ENCODE measurements at regions not wholly inside any gene's neighbourhood (a gene's known extent, or its start where the extent isn't known, plus 50 kb on each side); places are given as distances from the start of the nearest gene placed in this dataset.
A peak's percentile ranks its signal among the peaks of the same experiment; 100 is the strongest.
"Not testable (repeated sequence)": the region's sequence is repeated elsewhere in the genome, so short reads cannot be mapped to it uniquely, and the experiment has no call there.

DNA sequence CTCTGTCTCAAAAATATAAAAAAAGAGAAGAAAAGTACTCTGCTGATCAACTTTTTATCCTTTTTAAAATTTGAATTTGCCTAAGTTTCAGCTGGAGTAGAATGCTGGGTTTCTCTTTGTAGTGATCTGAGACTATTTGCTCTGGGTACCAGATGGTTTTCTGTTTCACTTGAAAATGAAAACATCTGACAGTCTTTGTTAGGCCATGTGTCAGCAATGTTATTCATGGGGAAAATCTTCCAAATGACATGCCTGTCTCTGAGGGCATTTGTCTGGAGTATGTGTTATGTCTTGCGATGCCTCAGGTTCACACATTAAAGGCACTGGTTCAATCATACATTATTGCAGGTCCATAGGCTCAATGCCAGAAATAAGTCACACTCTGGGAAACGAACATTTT lies 175.3 kb upstream of the TMEM229A start:
- no peak for FAIRE-seq

DNA sequence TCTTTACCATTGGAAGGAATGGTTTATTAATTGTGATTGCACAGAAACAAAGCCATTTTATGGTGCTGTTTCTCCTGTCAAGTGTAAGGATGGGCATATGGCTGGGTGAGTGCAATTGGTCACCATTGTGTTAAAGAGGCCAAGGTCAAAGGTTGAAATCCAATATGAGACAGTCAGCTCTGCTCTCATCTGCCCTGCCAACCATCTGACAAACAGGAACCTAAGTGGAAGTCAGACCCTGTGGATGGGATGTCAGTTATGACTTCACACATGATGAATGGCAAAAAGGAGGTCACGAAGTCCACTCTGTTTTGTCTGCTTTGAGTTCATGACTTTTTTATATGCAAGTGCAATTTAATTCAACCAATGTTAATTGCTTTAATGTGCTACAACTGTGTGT lies 172.7 kb upstream of the TMEM229A start:
- no peak for FAIRE-seq

DNA sequence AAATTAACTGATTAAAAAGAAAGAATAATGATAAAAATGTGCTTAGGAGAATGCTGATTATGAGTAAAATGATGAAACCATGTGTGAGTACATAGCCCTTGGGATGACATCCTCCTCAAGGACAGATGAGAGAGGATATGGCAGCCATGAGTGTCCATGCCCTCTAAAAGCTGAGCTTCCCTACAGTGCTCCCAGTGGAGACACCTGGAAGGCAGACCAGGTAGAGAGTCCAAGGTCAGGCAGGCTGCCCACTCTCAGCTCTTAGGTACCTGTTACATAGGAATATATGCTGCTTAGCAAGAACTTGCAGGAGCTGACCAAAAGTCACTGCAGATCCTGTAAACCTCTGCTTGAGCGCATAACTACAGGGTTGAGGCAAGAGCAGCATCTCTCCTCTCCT lies 169.7 kb upstream of the TMEM229A start:
- FAIRE-seq = no peak

DNA sequence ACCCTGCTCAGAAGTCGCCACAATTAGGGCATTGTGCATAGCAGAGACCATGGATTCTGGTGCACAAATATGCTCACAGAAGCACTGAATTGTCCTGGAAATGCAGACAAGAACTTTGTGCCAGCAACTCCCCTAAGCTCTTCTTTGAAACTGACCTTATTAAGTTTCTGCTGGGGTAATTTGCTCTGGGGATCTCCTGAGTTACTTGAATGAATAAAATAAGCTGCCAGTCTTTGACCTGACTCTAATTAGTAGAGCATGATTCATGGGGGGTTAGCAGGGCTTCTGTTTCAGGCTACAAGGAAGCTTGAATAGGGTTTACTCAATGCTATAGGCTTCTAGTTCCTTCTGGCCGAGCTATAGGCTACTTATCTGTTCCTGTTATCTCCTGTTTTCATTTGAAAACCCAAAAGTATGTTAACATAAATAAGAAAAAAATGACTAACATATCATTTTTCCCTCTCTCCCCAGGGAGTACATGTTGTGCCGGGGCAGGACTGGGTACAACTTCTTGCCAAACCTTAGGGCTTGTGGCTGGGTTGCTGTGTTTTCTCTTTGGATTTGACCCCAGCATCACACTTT lies 169.0 kb upstream of the TMEM229A start:
- FAIRE-seq = no peak

DNA sequence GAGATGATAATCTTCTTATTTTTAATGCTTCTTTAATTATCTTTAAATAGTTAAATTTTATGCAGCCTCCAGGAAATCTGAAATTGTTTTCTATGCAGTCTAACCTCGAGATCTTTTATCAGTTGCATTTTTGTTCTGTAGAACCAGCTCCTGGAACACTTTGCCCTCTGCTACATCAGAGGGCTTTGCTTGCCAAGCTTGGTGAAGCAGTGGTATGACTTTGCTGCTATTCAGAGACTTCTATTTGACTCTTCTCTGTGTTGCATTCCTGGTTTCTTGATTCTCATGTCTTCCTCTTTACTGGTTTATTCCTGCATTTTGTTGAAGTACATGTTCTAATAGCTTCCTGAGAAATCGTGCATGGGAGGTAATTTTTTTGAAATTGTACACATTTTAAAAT lies 163.7 kb upstream of the TMEM229A start:
- no peak for FAIRE-seq

DNA sequence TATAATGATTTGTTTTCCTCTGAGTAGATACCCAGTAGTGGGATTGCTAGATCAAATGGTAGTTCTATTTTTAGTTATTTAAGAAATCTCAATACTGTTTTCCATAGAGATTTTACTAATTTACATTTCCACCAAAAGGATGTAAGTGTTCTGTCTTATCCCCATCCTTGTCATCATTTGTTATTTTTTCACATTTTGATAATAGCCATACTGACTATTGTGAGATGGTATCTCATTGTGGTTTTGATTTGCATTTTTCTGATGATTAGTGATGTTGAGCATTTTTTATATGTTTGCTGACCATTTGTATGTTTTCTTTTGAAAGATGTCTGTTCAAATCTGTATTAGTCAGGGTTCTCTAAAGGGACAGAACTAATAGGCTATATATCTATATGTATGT lies 160.0 kb upstream of the TMEM229A start:
- no peak for FAIRE-seq

DNA sequence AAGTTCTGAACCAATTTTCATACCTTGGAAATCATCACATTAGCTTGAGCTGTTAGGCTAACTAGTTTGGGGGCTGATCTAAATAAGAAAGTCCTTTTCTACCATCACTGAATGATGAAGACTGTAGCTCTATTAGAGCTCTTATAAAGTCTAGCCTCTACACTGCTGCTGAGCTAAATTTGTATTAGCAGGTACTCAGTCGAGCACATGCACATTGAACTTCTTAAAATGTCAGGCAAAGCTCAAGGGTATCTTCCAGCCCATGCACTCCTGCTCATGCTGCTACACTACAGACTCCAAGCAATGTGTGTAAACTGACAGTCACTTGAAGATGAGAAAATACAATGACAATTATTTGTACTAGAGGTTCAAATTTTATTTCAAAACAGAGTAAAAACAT lies 158.8 kb upstream of the TMEM229A start:
- no peak for FAIRE-seq

DNA sequence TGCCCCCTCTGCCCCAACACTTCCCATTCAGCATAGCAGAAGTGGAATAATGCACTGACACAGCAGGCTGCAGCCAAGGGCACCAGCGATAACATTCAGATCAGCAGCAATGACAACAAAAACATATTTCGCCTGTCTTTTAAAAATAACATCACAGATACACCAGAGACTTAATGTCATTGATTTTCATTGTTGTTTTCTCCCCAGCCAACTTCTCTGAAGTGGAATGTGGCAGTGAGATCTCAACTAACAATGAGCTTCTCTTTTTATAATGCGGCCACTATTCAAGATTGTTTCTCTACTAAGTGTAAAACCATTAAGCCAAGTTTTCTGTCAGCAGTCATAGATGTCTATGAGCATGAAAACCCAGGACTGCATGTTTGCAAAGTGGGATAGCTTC lies 158.2 kb upstream of the TMEM229A start:
- no peak for FAIRE-seq

DNA sequence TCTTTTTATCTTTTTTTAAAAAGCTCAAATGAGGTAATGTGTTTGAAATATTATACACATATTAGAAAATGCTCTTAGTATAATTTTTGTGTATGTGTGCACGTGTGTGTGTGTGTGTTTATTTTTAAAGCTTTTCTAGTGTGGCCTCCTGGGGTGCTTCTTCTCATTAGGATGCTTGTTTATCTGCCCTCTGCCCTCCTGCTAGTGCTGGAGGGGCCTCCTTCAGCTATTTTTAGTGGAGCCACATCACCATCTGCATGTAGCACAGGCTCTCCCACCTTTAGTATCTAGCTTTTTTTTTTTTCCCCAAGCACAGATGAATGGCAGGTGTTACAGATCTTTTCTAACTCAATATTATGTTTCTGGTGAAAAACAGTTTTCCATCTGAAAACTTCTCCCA lies 155.7 kb upstream of the TMEM229A start:
- no peak for FAIRE-seq

DNA sequence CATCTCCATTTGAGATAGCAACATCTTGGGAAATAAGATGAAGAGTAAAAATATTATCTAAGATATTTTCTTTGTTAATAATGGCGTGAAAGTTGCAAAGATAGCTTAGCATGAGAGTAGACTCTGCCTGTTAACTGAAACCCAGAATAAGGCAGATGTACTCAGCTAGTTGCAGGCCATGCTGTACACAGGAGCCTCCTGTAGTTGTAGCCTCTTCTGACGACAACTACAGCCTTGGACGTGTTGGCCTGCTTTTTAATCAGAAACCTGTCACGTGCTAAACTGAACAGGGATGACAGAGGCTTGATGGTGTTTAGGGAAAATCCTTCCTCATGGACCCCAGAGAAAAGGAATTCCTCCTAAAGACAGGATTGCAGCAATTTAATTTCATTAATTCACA lies 155.1 kb upstream of the TMEM229A start:
- FAIRE-seq = no peak

DNA sequence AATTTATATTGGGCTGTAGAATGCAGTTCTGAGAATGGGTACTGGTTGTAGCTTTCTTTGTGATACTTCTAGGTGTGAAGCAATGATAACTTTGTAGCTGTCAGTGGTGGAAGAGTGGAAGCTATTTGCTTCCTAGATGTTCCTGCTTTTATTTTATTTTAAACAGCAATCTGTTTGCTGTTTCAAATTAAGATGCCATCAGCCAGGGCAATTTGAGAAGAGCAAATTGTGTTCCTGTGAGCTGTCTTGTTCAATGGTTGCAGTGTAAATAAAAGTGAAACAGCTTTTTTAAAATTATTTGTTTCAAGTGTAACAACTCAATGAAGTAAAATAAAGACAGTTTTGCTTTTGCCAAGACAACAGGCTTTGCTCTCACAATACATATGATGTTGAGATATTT lies 150.8 kb upstream of the TMEM229A start:
- no peak for FAIRE-seq

DNA sequence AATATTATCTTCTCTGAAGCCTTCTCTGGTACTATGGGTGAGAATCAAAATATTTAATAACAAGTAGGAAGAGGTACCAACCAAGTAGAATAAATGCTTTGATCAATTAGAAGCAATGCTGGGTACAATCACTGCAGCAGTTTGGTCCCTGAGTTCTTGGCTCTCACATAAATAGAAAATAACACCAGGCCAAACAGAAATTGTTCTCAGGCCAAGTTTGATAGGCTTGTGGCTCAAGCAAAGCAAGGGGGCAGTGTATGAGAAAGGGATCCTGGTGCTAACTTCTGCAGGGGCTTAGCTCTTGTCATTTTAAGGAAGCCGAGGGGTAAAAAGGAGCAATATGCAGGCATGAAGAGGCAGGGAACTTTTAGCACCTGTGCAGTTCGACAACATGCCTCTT lies 146.8 kb upstream of the TMEM229A start:
- FAIRE-seq = no peak

DNA sequence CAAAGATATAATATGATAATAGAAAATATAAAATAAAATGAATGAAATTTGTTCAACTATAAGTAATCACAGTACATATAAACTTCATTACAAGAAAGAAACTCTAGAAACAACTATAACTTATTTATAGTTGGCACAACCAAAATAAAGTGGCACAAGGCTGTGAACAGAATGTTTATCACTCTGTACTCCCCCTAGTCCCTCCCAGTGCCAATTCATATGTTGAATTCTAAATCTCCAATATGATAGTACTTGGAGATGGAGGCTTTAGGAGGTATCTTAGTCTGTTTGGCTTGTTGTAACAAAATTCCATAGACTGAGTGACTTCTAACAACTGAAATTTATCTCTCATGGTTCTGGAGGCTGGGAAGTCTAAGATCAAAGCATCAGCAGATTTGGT lies 145.0 kb upstream of the TMEM229A start:
- FAIRE-seq = no peak

DNA sequence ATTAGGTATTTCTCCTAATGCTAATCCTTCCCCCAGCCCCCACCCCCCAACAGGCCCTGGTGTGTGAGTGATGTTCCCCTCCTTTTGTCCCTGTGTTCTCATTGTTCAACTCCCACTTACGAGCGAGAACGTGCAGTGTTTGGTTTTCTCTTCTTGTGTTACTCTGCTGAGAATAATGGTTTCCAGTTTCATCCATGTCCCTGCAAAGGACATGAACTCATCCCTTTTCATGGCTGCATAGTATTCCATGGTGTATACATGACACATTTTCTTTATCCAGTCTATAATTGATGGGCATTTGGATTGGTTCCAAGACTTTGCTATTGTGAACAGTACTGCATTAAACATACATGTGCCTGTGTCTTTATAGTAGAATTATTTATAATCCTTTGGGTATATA lies 138.9 kb upstream of the TMEM229A start:
- not testable (repeated sequence) for FAIRE-seq

DNA sequence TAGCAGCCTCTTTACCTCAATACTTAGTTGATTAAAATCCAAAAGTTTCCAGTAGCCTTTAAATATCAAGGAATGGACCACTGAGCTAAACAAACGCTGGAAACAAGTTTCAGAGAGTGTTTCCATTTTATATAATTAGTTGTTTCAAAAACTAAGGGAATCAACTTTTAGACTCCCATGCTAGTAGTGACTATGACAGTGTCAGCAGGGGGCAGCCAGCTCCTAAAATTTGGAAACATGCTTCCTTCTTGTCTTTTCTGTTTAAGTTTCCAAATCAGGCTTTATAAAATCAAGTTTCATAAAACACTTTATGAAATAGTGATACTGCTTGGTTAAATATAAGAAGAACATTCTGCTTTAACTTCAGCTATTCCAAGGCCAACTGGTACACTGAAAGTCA lies 138.2 kb upstream of the TMEM229A start:
- no peak for FAIRE-seq

DNA sequence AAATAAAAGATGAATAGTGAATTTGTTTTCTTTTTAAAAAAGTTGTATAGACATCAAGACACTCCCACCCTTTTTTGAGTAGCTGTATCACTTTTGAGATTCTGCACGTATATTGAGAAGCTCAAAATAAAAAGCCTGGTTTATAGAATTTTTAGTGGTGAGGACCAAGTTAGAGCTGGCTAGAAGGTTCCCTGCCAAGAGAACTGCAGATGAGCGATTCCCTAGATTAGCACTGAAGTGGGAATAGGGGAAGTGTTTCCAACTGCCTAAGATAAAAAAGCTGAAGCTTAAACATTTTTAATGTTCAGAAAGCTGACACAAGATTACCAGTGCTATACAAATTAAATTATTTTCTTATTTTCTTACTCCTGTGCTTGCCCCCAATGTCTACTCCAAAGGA lies 135.7 kb upstream of the TMEM229A start:
- FAIRE-seq = no peak

DNA sequence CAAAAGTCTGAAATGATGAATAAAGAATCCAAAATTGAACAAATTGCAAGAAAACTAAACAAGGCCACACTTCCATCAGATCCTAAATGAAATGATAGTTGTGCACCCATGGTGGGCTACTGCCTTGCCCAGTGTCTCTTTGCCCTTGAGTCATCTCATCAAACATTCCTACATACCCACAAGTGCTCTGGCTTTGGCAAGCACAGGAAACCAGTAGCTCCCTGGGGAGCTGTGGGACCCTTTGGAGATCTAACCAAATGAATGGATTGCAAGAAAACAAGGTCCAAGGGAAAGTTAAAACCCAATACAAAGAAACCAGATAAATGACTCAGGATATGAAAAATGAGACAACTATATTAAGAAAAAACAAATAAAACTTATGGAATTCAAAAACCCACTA lies 129.8 kb upstream of the TMEM229A start:
- no peak for FAIRE-seq

DNA sequence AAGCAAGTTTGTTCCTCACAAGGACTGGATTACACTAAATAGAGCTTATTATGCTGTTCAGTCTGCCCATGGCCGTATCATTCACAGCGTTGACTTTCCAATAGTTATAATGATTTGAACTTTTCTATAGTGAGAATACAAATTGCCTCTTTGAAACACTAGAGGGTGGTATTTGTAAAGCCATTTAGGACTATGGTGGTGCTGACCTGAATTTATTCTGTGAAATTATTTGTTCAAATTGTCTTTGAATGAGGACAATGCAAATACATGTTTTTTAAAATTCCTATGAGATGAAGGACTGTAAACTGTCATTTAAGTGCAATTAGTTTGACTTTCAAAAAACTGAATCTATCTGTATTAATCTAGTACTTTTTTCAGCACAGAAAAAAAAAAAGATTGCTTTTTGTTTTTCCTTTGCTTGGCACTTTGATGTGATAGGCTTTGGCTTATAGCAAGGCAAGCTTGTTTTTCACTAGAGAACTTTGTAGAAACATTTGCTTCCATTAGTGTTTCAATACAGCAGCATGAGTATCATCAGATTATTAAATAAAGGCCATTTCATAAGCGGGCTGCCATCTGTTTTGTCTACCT lies 122.7 kb upstream of the TMEM229A start:
- peak; percentile 13 for FAIRE-seq

DNA sequence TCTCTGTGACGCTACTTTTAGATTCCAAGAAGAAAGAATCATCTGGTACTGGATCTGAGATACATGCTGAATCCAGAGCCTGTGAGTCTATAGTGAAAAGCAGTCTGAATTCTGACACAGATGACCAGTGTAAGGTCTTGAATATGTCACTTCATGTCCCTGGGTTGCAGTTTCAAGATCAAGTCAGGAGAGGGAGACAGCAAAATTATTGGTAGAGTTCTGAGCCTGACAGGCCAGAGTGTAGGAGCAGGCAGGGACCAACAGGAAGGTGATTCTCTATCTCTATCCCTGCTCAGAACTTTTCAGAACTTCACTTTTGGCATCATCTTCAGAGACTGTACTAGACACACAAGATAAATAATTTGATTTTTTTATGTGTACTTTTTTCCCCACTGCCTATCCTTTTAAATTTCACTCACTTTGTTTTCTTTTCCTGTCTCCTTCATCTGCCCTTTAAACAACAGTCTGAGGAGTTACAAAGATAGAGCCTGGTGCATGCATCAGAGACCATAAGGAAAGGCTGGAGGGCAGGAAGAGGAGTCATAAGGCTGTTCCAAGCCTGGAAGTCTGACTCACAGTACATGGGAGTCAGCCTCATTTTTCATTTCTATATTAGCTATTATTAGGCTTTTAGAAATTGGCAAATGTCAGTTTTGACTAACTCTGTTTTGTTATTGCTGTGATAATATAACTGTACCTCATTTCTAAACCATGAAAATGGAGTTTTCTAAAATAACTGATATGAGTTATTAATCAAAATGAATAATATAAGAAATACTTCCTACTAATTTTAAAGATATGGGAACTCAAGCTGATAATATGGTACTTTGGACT lies 120.2 kb upstream of the TMEM229A start:
- FAIRE-seq = no peak

DNA sequence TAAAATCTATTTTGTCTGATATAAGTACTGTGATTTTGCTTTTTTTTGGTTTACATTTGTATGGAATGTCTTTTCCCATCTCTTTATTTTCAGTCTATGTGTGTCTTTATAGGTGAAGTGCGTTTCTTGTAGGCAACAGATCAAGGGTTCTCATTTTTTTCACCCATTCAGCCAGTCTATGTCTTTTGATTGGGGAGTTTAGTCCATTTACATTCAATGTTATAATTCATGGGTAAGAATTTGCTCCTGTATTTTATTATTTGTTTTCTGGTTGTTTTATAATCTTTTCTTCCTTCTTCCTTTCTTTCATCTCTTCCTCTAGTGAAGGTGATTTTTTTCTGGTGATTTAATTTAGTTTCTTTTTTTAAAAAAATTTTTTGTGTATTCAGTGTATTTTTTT lies 104.8 kb upstream of the TMEM229A start:
- FAIRE-seq = no peak

DNA sequence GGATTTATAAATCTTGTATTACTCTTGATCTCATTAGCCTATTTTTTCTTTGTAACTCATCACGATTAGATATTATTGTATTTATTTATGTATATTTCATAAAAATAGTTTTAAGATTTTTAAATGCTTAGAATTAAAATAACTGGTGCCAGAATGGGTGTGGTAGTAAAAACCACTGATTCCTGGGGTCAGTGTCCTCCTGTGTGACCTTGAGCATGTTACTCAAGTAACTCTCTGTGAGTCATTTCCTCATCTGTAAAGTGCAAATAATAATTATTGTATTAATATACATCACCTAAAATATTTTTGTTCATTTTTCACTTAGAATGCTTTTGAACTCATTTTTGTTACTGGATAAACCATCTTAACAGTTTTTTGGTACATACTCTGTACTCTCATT lies 91.3 kb upstream of the TMEM229A start:
- FAIRE-seq = no peak

DNA sequence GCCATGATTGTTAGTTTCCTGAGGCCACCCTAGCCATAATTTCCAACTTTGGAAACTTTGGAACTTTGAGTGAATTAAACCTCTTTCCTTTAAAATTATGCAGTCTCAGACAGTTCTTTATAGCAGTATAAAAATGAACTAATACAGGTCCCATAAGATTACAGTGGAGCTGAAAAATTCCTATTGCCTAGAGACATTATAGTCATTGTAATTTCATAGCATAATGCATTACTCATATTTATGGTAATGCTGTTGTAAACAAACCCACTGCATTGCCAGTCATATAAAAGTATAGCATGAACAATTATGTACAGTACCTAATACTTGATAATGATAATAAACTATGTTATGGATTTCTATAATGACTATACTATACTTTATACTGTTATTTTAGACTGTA lies 88.0 kb upstream of the TMEM229A start:
- FAIRE-seq = no peak

DNA sequence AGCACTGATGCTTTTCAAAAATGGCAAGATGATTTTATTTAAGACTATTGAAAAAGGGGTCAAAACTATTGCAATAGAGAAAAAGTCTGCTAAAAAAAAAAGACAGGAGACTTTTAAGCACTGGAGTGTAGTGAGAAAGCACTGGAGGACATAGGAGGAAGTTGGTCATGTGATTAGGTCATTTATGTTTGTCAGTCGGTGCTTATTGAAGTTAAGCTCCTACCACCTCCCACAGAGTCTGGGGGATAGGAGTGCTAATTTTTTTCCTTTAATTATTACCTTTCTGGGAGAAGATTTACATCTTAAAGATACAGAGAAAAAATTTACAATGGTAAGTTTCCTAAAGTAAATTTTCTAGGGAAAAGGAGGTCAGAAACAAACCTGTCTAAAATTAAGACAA lies 80.2 kb upstream of the TMEM229A start:
- no peak for FAIRE-seq

DNA sequence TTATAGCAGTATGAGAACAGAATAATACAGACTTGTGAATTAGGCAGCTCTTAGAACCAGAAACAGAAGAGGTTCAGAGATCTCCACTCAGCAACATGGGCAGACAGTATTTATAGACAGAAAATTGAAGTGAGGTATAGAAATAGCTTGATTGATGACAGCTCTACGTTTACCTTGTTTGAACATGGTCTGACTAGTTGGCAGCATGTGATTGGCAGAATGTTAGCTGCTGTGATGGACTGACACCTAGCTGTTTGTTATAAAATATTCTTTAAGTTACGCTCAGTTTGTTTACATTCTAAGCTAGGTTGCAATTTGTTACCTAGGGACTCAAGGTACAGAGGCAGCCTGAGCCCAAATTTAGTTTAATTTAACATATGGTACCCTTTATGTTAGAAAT lies 73.7 kb upstream of the TMEM229A start:
- FAIRE-seq = no peak

Data from TTC549 (cell line).